Lower lobe of right lung (tissue), 2 donors: ENCODE measurements at regions not wholly inside any gene's neighbourhood (a gene's known extent, or its start where the extent isn't known, plus 50 kb on each side); places are given as distances from the start of the nearest gene placed in this dataset.

ENCODE experiments used
- ATAC-seq, 2 donors: fragments of 200-7000 bp; cut with Tn5 transposase; one replicate each; pipeline ENCODE4 v1.9.1; 2020 to 2022; ENCODE audit warnings: mild to moderate bottlenecking in 2 of 2, moderate library complexity in 2 of 2
- DNase-seq: peaks from one replicate; pipeline ENCODE4 v3.0.0-alpha.2; 2020
- H3K27ac ChIP-seq: fragments of 200-600 bp; one replicate; pipeline ENCODE4 v1.8.0; 2022
- H3K27me3 ChIP-seq: fragments of 200-600 bp; one replicate; pipeline ENCODE4 v1.8.0; 2022; ENCODE audit warnings: low read depth
- H3K36me3 ChIP-seq: fragments of 200-600 bp; one replicate; pipeline ENCODE4 v1.8.0; 2022; ENCODE audit warnings: mild to moderate bottlenecking
- H3K4me1 ChIP-seq: fragments of 200-600 bp; one replicate; pipeline ENCODE4 v1.8.0; 2022
- H3K4me3 ChIP-seq: fragments of 200-600 bp; one replicate; pipeline ENCODE4 v1.8.0; 2022; ENCODE audit warnings: mild to moderate bottlenecking
- H3K9me3 ChIP-seq: fragments of 200-600 bp; one replicate; pipeline ENCODE4 v1.8.0; 2022
- intact Hi-C: fragments of 100-400 bp; cut with DNase I; formaldehyde crosslinking; loops from one replicate; pipeline ENCODE4 v1.11.0; 2022
- TF ChIP-seq, protein P1 (sequence below): fragments of 200-600 bp; IDR thresholded peaks from one replicate; pipeline ENCODE4 v1.8.0; 2022; ENCODE audit warnings: antibody characterized with exemption, mild to moderate bottlenecking
- donor health status: DM: no; HTN: yes; CAD: no; lungs with severe emphysema.

DNA sequence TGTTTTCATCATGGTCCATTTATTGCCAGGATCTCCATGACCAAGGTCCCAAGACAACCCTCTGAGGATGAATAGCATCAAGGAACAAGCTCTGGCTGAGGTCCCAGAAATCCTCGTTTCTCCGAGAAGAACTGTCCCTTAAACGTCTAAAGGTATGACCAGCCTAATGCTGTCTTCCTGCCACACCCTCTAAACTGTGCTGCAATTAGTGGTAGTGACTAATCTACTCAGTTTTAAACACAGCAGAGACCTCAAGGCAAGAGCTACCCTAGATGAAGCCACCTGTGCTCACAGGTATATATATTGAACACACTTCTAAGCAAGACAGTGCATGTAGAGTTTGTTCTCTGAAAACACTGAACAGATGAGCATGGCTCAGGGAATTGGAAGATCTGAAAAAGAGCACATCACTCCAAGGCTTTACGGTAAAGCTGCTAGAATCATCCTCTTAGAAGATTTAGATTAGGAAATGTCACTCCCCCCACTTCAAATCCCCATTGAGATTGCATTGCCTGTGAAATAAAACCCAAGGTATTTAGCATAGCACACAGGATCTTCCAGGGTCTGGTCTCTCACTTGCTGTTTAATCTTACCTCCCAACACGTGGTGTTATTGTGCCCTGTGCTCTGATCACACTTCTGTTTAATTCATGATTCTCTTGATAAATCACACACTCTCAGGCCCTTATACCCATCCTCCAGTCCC lies 173.9 kb upstream of the VCX3A start:
- Histone ChIP-seq H3K4me1 (no peaks in the 10 kb centered on the region), H3K27me3 (no peaks in the 10 kb centered on the region), H3K36me3 (no peaks in the 10 kb centered on the region), H3K27ac (no peak overlapping the region), H3K9me3 (no peaks in the 10 kb centered on the region), H3K4me3 (no peak overlapping the region)
- intact Hi-C loops: no loop called here
- DNase-seq (no peak), ATAC-seq (no peak)
- TF ChIP-seq, protein P1, sequence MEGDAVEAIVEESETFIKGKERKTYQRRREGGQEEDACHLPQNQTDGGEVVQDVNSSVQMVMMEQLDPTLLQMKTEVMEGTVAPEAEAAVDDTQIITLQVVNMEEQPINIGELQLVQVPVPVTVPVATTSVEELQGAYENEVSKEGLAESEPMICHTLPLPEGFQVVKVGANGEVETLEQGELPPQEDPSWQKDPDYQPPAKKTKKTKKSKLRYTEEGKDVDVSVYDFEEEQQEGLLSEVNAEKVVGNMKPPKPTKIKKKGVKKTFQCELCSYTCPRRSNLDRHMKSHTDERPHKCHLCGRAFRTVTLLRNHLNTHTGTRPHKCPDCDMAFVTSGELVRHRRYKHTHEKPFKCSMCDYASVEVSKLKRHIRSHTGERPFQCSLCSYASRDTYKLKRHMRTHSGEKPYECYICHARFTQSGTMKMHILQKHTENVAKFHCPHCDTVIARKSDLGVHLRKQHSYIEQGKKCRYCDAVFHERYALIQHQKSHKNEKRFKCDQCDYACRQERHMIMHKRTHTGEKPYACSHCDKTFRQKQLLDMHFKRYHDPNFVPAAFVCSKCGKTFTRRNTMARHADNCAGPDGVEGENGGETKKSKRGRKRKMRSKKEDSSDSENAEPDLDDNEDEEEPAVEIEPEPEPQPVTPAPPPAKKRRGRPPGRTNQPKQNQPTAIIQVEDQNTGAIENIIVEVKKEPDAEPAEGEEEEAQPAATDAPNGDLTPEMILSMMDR: no peak

DNA sequence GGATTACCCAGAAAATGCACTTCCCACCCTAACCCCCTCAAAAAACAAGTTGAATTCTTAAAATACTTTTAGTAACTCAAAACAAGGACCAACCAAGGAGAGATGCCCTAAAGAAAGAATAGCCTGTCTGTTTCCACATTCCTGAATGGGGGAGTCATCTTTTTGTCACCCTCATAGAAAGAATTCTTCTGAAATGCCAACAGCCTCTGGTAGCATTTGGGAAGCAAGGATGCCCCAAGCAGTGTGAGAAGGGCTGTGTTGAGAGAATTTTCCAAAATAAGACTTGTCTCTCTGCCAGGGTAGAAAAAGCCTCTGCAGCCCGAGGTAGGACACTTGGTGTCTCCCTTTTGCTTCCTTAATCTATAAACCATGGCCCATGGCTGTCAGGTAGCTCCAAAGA lies 173.1 kb upstream of the VCX3A start:
- TF ChIP-seq, protein P1: no peak
- ATAC-seq (no peak), DNase-seq (no peak)
- H3K4me3 ChIP-seq: no peak overlapping the region
- no peaks in the 10 kb centered on the region for H3K4me1 ChIP-seq
- H3K27ac ChIP-seq: no peak overlapping the region
- no peaks in the 10 kb centered on the region for H3K36me3 ChIP-seq
- intact Hi-C loops: no loop called here
- no peaks in the 10 kb centered on the region for H3K27me3 ChIP-seq
- H3K9me3 ChIP-seq: no peaks in the 10 kb centered on the region

GRCh38 chrX:6707497-6707896 lies 172.6 kb upstream of the VCX3A start:
- TF ChIP-seq, protein P1: no peak
- Histone ChIP-seq H3K9me3 (no peaks in the 10 kb centered on the region), H3K4me3 (no peak overlapping the region), H3K4me1 (no peaks in the 10 kb centered on the region), H3K27me3 (no peaks in the 10 kb centered on the region), H3K36me3 (no peaks in the 10 kb centered on the region), H3K27ac (no peak overlapping the region)
- DNase-seq (no peak), ATAC-seq (no peak)
- intact Hi-C loops: no loop called here

- ATAC-seq (no peak), DNase-seq (no peak)
- Histone ChIP-seq H3K27me3 (no peaks in the 10 kb centered on the region), H3K27ac (no peak overlapping the region), H3K4me1 (no peaks in the 10 kb centered on the region), H3K9me3 (no peaks in the 10 kb centered on the region), H3K36me3 (no peaks in the 10 kb centered on the region), H3K4me3 (no peak overlapping the region)
- TF ChIP-seq, protein P1: no peak
- intact Hi-C loops: no loop called here
These were observed 166.2 kb upstream of the VCX3A start for GRCh38 chrX:6701085-6701484.

- H3K27ac ChIP-seq: no peak overlapping the region
- no peaks in the 10 kb centered on the region for H3K4me1 ChIP-seq
- H3K27me3 ChIP-seq: no peaks in the 10 kb centered on the region
- H3K36me3 ChIP-seq: no peaks in the 10 kb centered on the region
- ATAC-seq (no peak), DNase-seq (no peak)
- H3K9me3 ChIP-seq: no peaks in the 10 kb centered on the region
- no peak overlapping the region for H3K4me3 ChIP-seq
- intact Hi-C loops: no loop called here
- TF ChIP-seq, protein P1: no peak
These were observed 160.8 kb upstream of the VCX3A start for GRCh38 chrX:6695717-6696116.
